Prostate gland (tissue), 2 donors: ENCODE measurements at regions not wholly inside any gene's neighbourhood (a gene's known extent, or its start where the extent isn't known, plus 50 kb on each side); places are given as distances from the start of the nearest gene placed in this dataset.
"Not testable (repeated sequence)": the region's sequence is repeated elsewhere in the genome, so short reads cannot be mapped to it uniquely, and the experiment has no call there.

Experiments used
- DNase-seq: peaks from one replicate; pipeline ENCODE4 v3.0.0-alpha.2; 2019; ENCODE audit warnings: low spot score
- H3K27ac ChIP-seq, 2 donors: fragments of 200-600 bp; sonication (generic); 2 replicates each; pipeline ENCODE4 v1.5.1; 2017 to 2019
- H3K27me3 ChIP-seq: fragments of 200-600 bp; sonication (generic); replicated peaks from 2 replicates; pipeline ENCODE4 v1.5.1; 2019; ENCODE audit not compliant: insufficient read depth
- H3K36me3 ChIP-seq, 2 donors: fragments of 200-600 bp; sonication (generic); 1 replicate in 1 of 2; 2 replicates in 1 of 2; pipeline versions ENCODE4 v1.5.1 to v1.8.1; 2017 to 2019
- H3K4me1 ChIP-seq: fragments of 200-600 bp; sonication (generic); replicated peaks from 2 replicates; pipeline ENCODE4 v1.5.1; 2019
- H3K4me3 ChIP-seq, 2 donors: fragments of 200-600 bp; sonication (generic); 2 replicates each; pipeline ENCODE4 v1.5.1; 2017 to 2019
- H3K9me3 ChIP-seq: fragments of 200-600 bp; sonication (generic); 2 replicates; pipeline ENCODE4 v1.5.1; 2017
- POLR2A ChIP-seq: fragments of 450-650 bp; IDR thresholded peaks from one replicate; pipeline ENCODE4 v1.6.1; 2016; ENCODE audit warnings: antibody characterized with exemption, mild to moderate bottlenecking
- POLR2AphosphoS5 ChIP-seq: sonication (generic); formaldehyde crosslinking; IDR thresholded peaks from one replicate; pipeline ENCODE4 v1.6.1; 2017; ENCODE audit warnings: antibody characterized with exemption
- WGBS: methylation state at CpG from one replicate; pipeline ENCODE4 v1.1.5; 2018; 5-methylcytosine and 5-hydroxymethylcytosine counted together
- intact Hi-C: fragments of 100-400 bp; cut with DNase I; formaldehyde crosslinking; loops from one replicate; pipeline ENCODE4 v1.14.2; 2022
- TF ChIP-seq, protein P1 (sequence below), 4 experiments: fragments of 200-600 bp in 2 of 4; fragments of 450-650 bp in 2 of 4; sonication (generic) in 2 of 4; IDR thresholded peaks; 1 replicate in 3 of 4; 2 replicates in 1 of 4; pipeline ENCODE4 v1.5.1; 2016 to 2019; ENCODE audit warnings: antibody characterized with exemption in 4 of 4, mild to moderate bottlenecking in 2 of 4, moderate library complexity in 2 of 4

DNA sequence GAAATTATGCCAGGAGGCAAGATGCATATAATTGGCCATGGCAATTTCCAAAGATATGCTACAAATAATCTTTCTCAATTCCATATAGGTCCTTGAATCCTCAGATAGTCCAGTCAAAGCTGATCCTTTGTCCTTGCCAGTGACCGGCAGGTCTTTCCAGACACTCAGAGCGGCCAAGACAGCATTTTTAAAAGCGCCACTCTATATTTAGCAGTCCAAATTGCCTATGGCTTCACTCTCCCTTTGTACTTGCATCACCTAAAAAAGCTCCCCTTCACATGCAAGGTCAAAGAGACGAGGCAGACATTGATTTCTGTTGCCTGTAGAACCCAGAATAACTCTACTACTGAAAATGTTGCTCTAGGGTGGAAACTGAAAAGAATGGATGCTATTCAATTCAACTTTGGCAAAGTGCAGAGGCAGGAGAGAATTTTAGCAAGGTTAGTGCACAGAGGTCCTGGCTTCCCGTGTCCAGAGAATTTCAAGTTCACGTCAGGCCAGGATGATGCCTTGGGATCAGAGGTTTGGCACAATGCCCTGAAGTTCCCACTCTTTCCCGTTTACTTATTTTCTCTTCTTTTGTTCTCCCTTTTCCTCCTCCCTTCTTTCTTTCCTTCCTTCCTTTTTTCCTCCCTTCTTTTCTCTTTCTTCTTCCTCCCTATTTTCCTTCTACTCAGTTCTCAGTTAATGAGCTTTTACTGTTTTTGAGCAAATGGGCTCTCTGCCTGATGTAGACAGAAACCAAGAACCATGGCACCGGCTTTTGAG is 108.5 kb downstream of the KCNK1 start:
- H3K4me3 ChIP-seq = no peak overlapping the region
- DNase-seq = no peak
- no peaks in the 10 kb centered on the region for H3K4me1 ChIP-seq
- intact Hi-C loops = no loop called here
- H3K27ac ChIP-seq = no peak overlapping the region
- H3K9me3 ChIP-seq = no peaks in the 10 kb centered on the region
- no peaks in the 10 kb centered on the region for H3K36me3 ChIP-seq
- H3K27me3 ChIP-seq = no peaks in the 10 kb centered on the region
- WGBS = 82% methylated on average over 8 of the region's 8 CpGs
- no peak for TF ChIP-seq POLR2A
- TF ChIP-seq, protein P1, sequence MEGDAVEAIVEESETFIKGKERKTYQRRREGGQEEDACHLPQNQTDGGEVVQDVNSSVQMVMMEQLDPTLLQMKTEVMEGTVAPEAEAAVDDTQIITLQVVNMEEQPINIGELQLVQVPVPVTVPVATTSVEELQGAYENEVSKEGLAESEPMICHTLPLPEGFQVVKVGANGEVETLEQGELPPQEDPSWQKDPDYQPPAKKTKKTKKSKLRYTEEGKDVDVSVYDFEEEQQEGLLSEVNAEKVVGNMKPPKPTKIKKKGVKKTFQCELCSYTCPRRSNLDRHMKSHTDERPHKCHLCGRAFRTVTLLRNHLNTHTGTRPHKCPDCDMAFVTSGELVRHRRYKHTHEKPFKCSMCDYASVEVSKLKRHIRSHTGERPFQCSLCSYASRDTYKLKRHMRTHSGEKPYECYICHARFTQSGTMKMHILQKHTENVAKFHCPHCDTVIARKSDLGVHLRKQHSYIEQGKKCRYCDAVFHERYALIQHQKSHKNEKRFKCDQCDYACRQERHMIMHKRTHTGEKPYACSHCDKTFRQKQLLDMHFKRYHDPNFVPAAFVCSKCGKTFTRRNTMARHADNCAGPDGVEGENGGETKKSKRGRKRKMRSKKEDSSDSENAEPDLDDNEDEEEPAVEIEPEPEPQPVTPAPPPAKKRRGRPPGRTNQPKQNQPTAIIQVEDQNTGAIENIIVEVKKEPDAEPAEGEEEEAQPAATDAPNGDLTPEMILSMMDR (IDR thresholded peaks at IDR 0.05) = no peak

DNA sequence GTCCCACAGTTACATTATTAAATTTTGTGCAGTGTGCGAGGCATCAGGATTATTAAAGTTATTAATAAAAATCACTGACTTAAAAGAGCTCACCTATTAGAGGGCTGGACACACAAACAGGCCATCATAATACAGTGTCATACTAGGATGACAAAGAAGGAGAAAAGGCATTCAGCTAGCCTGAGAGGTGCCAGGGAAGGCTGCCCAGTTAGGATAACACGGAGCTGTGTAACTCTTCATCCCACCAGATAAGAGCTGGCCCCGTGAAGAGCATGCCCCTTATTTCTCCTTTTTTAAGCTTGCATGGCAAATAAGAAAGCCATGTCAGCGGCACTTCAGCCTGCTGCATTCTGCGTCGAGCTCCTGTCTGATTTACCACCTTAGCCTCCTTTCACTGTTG is 109.5 kb downstream of the KCNK1 start:
- Histone ChIP-seq H3K4me3 (no peak overlapping the region), H3K9me3 (no peaks in the 10 kb centered on the region), H3K4me1 (no peaks in the 10 kb centered on the region), H3K36me3 (no peaks in the 10 kb centered on the region), H3K27ac (no peak overlapping the region), H3K27me3 (no peaks in the 10 kb centered on the region)
- 93% methylated on average over 6 of the region's 6 CpGs for WGBS
- no peak for DNase-seq
- TF ChIP-seq POLR2A (no peak), POLR2AphosphoS5 (no peak)
- TF ChIP-seq, protein P1 (IDR thresholded peaks at IDR 0.05) = no peak
- intact Hi-C loops = no loop called here

DNA sequence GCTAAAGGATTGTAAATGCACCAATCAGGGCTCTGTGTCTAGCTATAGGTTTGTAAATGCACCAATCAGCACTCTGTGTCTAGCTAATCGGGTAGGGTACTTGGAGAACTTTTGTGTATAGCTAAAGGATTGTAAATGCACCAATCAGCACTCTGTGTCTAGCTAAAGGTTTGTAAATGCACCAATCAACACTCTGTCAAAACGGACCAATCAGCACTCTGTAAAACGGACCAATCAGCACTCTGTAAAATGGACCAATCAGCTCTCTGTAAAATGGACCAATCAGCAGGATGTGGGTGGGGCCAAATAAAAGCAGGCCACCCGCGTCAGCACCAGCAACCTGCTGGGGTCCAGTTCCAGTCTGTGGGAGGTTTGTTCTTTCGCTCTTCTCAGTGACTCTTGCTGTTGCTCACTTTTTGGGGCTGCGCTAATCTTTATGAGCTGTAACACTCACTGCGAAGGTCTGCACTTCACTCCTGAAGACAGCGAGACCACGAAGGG is 110.3 kb downstream of the KCNK1 start:
- H3K9me3 ChIP-seq, H3K4me1 ChIP-seq, H3K27me3 ChIP-seq, DNase-seq, H3K4me3 ChIP-seq, intact Hi-C loops, H3K36me3 ChIP-seq, H3K27ac ChIP-seq: not testable (repeated sequence)
- 93% methylated on average over 10 of the region's 10 CpGs for WGBS

DNA sequence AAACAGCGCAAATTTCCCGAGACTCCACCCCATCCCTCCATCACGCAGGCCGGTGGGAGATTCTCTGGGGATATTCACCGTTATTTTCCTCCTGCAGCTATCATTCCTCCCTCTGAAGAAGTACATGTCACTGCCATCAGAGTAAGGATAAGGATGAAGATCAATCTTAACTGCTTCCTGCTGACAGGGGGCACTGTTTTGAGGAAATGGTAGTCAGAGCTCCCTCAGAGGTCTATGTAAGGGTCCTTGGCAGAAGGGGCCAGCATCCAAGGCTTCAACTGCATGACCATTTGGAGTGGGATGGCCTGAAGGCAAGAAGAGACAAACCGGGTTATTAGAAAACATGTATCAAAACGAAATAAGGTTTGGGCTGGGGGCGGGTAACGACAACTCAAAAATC is 111.5 kb downstream of the KCNK1 start:
- no peak for TF ChIP-seq POLR2A
- TF ChIP-seq, protein P1 (IDR thresholded peaks at IDR 0.05) = no peak
- TF ChIP-seq POLR2AphosphoS5 = no peak

DNA sequence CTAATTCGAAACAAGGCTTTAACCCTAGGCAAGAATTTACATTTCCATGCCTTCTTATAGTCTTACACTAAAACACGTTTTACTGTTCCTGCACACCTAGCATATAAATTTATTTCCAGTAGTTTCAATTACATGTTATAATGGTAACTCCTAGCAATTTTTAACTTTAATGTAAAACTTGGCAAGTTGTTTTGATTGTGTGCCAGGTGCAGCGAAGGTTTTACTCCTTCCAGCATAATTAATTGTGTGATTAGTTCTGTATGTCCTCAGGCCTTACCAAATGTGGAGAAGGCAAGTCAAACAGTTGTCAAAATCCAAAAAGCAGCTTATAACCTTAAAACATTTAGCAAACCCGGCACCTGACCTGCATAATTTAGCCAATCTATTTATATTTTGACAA is 114.8 kb downstream of the KCNK1 start:
- Histone ChIP-seq H3K4me1 (no peaks in the 10 kb centered on the region), H3K27ac (no peak overlapping the region), H3K36me3 (no peaks in the 10 kb centered on the region), H3K27me3 (no peaks in the 10 kb centered on the region), H3K9me3 (no peaks in the 10 kb centered on the region), H3K4me3 (no peak overlapping the region)
- intact Hi-C loops = no loop called here
- 50% methylated on average over 4 of the region's 4 CpGs for WGBS
- no peak for DNase-seq
- no peak for TF ChIP-seq POLR2AphosphoS5
- TF ChIP-seq POLR2A = no peak
- TF ChIP-seq, protein P1 (IDR thresholded peaks at IDR 0.05) = no peak

More for the DNA sequence above, 111.5 kb downstream of the KCNK1 start:
- Histone ChIP-seq H3K4me1 (no peaks in the 10 kb centered on the region), H3K27me3 (no peaks in the 10 kb centered on the region), H3K36me3 (no peaks in the 10 kb centered on the region), H3K9me3 (no peaks in the 10 kb centered on the region), H3K4me3 (no peak overlapping the region), H3K27ac (no peak overlapping the region)
- intact Hi-C loops = no loop called here
- DNase-seq = no peak
- WGBS = 94% methylated on average over 9 of the region's 9 CpGs
